ENCODE measurements at regions not wholly inside any gene's neighbourhood (a gene's known extent, or its start where the extent isn't known, plus 50 kb on each side); places are given as distances from the start of the nearest gene placed in this dataset.

DNA sequence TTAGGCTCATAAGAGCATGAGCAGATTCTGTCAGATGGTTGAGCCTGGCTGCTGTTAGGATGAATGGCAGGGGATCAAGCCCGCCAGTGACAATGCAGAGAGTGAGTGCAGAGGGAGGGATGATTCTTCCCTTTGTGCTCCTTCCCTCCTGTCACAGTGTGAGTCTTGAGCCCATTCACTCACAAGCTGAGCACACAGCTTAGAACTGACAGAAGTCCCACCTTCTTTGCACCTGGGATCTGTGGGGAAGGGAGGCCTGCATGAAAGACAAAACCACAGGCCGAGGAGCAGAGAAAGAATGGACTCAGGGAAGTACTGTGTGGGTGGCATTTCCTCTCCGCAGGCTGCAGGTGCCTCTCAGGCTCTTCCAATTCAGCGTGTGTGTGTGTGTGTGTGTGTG, 160.6 kb downstream of the KCNA5 start:
- intact Hi-C loops (cut with DNase I; ENCODE audit: low total_unique reads) = no loop called here
- WGBS, 2 donors = 60 to 77% methylated on average over 4 of the region's 4 CpGs

DNA sequence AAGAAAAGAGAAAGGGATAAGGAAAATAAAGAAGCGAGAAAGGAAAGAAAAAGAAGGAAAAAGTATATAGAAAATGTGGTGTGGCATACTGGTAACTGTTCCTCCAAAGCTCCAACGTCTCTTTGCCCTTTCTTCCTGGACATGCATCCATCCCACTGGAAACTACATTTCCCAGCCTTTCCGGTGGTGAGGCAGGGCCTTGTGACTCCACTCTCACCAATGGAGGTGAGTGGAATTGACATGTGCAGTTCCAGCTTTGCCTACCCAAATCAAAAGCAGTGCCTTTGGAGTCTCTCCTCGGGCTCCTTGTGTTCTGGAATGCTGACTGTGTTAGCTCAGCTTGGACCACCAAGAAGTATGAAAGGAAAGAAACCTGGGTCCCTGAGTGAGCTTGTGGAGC, 161.2 kb downstream of the KCNA5 start:
- TF ChIP-seq POLR2A (IDR thresholded peaks at IDR 0.05) = no peak
- WGBS, 2 donors = 80 to 83% methylated on average over 4 of the region's 4 CpGs
- DNase-seq (ENCODE audit: low spot score in 2 of 2) = no peak
- intact Hi-C loops (cut with DNase I; ENCODE audit: low total_unique reads) = no loop called here
- no peak overlapping the region for H3K4me3 ChIP-seq (ENCODE audit: low read depth, poor library complexity, severe bottlenecking)

More for the DNA sequence above, 160.6 kb downstream of the KCNA5 start:
- TF ChIP-seq, protein P1, sequence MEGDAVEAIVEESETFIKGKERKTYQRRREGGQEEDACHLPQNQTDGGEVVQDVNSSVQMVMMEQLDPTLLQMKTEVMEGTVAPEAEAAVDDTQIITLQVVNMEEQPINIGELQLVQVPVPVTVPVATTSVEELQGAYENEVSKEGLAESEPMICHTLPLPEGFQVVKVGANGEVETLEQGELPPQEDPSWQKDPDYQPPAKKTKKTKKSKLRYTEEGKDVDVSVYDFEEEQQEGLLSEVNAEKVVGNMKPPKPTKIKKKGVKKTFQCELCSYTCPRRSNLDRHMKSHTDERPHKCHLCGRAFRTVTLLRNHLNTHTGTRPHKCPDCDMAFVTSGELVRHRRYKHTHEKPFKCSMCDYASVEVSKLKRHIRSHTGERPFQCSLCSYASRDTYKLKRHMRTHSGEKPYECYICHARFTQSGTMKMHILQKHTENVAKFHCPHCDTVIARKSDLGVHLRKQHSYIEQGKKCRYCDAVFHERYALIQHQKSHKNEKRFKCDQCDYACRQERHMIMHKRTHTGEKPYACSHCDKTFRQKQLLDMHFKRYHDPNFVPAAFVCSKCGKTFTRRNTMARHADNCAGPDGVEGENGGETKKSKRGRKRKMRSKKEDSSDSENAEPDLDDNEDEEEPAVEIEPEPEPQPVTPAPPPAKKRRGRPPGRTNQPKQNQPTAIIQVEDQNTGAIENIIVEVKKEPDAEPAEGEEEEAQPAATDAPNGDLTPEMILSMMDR (IDR thresholded peaks at IDR 0.05) = no peak
- TF ChIP-seq POLR2A (IDR thresholded peaks at IDR 0.05) = no peak
- no peak for DNase-seq (ENCODE audit: low spot score in 2 of 2)
- no peak overlapping the region for H3K4me3 ChIP-seq (ENCODE audit: low read depth, poor library complexity, severe bottlenecking)

DNA sequence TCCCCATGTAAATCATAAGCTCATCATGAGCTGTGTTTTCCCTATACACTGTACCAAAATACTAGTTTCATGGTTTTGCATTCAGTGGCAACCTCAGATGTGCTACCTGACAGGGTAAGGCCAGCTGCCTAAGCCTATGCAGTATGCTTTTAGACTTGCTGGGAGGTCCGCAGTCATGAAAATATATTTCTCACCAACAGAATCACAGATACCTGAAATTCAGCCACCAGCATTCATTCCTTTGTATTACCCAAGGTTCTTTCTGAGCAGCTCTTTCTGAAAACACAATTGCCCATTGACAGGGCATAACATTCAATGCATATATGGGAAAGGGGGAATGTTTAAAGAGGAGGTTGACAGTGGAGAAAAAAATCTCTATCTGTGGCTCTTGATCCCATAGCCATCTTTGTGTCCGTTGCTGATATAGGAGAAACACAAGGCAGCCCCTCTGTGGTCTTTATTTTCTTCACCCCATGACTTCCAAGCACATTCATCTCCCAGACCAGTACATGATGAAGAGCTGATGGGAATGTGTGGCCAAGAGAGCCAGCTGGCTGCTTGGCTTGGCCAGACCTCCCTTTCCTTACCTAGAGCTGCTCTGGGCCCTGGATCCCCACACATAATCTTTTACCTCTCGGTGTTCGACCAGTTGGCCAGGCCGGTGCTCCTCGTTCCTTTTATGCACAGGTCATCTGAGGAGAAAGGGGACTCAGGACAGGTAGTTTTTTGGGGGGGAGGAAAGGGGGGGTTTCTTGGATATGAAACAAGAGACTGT, 162.9 kb downstream of the KCNA5 start:
- intact Hi-C loops (cut with DNase I; ENCODE audit: low total_unique reads) = no loop called here
- H3K4me3 ChIP-seq (ENCODE audit: low read depth, poor library complexity, severe bottlenecking) = no peak overlapping the region
- TF ChIP-seq, protein P1 (IDR thresholded peaks at IDR 0.05) = no peak
- TF ChIP-seq POLR2A (IDR thresholded peaks at IDR 0.05) = no peak
- DNase-seq (ENCODE audit: low spot score in 2 of 2) = no peak
- WGBS, 2 donors = 79 to 94% methylated on average over 6 of the region's 6 CpGs

DNA sequence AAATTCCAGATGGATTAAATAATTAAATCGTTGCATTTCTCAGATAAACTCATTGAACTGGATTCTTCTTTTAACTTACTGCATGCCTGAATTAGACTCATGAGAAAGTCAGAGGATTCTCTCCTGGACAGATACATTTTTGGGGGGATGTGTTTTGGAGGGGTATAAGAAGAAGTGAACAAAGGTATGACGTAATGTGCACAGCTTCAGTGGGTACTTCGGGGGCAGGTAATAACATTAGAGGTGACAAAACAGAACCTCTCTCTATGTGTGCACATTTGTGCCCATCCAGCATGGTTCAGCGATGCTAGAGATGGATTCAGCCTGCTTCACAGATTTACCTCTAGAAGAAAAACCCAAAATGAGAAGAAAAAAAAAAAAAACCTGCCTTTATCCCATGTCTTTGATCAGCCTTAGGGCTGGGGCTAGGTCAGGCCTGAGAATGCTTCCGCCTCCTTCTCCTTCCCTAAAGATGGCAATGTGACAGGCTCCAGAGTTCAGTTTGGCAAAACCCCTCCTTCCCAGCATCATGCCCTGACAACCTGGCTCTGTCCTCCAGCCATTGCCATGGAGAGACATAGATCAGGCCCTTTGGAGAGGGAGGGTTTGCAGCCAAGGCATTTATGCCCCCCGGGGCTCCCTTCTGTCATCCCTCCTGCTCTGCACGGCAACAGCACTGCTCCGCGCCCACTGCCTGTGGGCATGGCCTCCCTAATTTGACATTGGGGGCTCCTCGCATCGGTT, 166.7 kb downstream of the KCNA5 start:
- intact Hi-C loops (cut with DNase I; ENCODE audit: low total_unique reads) = no loop called here
- DNase-seq (ENCODE audit: low spot score in 2 of 2) = no peak
- no peak for TF ChIP-seq POLR2A (IDR thresholded peaks at IDR 0.05)
- TF ChIP-seq, protein P1 (IDR thresholded peaks at IDR 0.05) = no peak
- 76% methylated on average over 11 of the region's 11 CpGs for WGBS, 2 donors
- no peak overlapping the region for H3K4me3 ChIP-seq (ENCODE audit: low read depth, poor library complexity, severe bottlenecking)

DNA sequence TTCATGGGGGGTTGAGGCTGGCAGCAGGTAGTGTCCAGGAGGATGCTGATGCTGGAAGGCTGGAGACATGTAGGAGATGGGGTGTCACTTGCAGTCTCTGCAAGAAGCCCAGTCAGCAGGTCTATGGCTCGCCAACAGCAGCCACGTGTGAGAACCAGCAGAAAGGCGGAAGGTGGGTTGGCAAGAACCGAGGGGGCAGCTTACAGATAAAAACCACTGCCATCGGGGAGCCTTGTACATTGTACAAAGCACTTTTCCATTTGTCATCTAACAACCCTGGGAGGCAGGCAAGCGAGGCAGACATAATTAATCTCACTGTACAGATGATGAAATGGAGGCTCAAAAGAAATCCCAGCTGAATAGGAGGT, 167.2 kb downstream of the KCNA5 start:
- TF ChIP-seq POLR2A (IDR thresholded peaks at IDR 0.05) = no peak
- TF ChIP-seq, protein P1 (IDR thresholded peaks at IDR 0.05) = no peak
- intact Hi-C loops (cut with DNase I; ENCODE audit: low total_unique reads) = no loop called here
- WGBS, 2 donors = 87 to 89% methylated on average over 6 of the region's 6 CpGs

DNA sequence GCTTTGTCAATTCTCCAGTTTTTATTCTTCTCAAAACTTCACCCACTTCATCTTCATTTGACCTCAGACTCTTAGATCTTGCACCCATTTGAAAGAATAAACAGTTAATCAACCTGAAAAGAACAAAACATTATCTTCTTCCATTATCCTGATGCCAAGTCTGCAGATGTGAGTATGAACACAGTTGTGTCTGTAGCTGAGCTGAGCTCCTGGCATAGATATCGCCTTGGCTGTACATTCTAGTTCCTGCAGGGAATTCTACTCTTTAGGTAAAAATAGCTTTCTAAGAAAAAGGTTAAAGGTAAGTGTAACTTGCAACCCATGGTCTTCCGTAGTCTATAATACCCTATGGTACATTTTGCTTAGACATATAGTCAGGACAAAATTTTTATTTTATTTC, 169.7 kb downstream of the KCNA5 start:
- no peak overlapping the region for H3K4me3 ChIP-seq (ENCODE audit: low read depth, poor library complexity, severe bottlenecking)
- TF ChIP-seq, protein P1 (IDR thresholded peaks at IDR 0.05) = no peak
- no peak for TF ChIP-seq POLR2A (IDR thresholded peaks at IDR 0.05)
- 83 to 88% methylated on average over 2 of the region's 2 CpGs for WGBS, 2 donors
- intact Hi-C loops (cut with DNase I; ENCODE audit: low total_unique reads) = no loop called here
- DNase-seq (ENCODE audit: low spot score in 2 of 2) = no peak

More for the DNA sequence above, 167.2 kb downstream of the KCNA5 start:
- no peak for DNase-seq (ENCODE audit: low spot score in 2 of 2)
- no peak overlapping the region for H3K4me3 ChIP-seq (ENCODE audit: low read depth, poor library complexity, severe bottlenecking)

All from lower leg skin (tissue), 4 donors.